Transverse colon (tissue), 4 donors: ENCODE measurements at regions not wholly inside any gene's neighbourhood (a gene's known extent, or its start where the extent isn't known, plus 50 kb on each side); places are given as distances from the start of the nearest gene placed in this dataset.

Source experiments
- DNase-seq: peaks from one replicate; pipeline ENCODE4 v3.0.0-alpha.2; 2019
- H3K27ac ChIP-seq, 4 donors: fragments of 200-600 bp; sonication (generic); 2 replicates each; pipeline ENCODE4 v1.5.1; 2016 to 2018; ENCODE audit warnings: inconsistent platforms in 4 of 4
- H3K27me3 ChIP-seq: fragments of 200-600 bp; sonication (generic); 2 replicates; pipeline ENCODE4 v1.5.1; 2017; ENCODE audit warnings: inconsistent platforms
- H3K36me3 ChIP-seq, 4 donors: fragments of 200-600 bp; sonication (generic); 2 replicates each; pipeline ENCODE4 v1.5.1; 2017 to 2019; ENCODE audit warnings: inconsistent platforms in 4 of 4
- H3K4me1 ChIP-seq, 4 donors: fragments of 200-600 bp; sonication (generic); 2 replicates each; pipeline ENCODE4 v1.5.1; 2017 to 2020; ENCODE audit warnings: inconsistent platforms in 4 of 4
- H3K4me3 ChIP-seq, 4 donors: fragments of 200-600 bp; sonication (generic); 1 replicate in 1 of 4; 2 replicates in 3 of 4; pipeline versions ENCODE4 v1.5.1 to v1.6.1; 2017 to 2019; ENCODE audit warnings: inconsistent platforms in 4 of 4
- H3K9me3 ChIP-seq, 2 donors: fragments of 200-600 bp; sonication (generic); 2 replicates each; pipeline ENCODE4 v1.5.1; 2017 to 2019; ENCODE audit warnings: inconsistent platforms in 2 of 2
- EP300 ChIP-seq: sonication (generic); formaldehyde crosslinking; IDR thresholded peaks from one replicate; pipeline ENCODE4 v1.6.1; 2017; ENCODE audit warnings: antibody characterized with exemption, low read depth
- POLR2A ChIP-seq: fragments of 450-650 bp; IDR thresholded peaks from one replicate; pipeline ENCODE4 v1.6.1; 2016; ENCODE audit warnings: antibody characterized with exemption, mild to moderate bottlenecking, moderate library complexity
- POLR2AphosphoS5 ChIP-seq, 3 donors: sonication (generic); formaldehyde crosslinking; IDR thresholded peaks; one replicate each; pipeline ENCODE4 v1.6.1; 2016; ENCODE audit warnings: antibody characterized with exemption in 3 of 3
- WGBS, 2 donors: methylation state at CpG; one replicate each; pipeline ENCODE4 v1.1.5; 2018; ENCODE audit warnings: low coverage in 1 of 2; 5-methylcytosine and 5-hydroxymethylcytosine counted together
- in situ Hi-C, 4 donors: fragments of 200-750 bp; cut with MboI; loops; one replicate each; pipeline versions ENCODE4 v1.15.0 to v1.15.1; 2017; ENCODE audit warnings: low sequenced_read_pairs in 3 of 4, low pct_ligation_motif_present in 1 of 4, low pct_unique_long_range_greater_than_20kb in 1 of 4
- intact Hi-C: fragments of 100-400 bp; cut with DNase I; formaldehyde crosslinking; loops from one replicate; pipeline ENCODE4 v1.15.1; 2023; ENCODE audit warnings: low total_unique reads
- TF ChIP-seq, protein P1 (sequence below), 5 experiments: fragments of 200-600 bp in 3 of 5; fragments of 450-650 bp in 2 of 5; sonication (generic) in 3 of 5; IDR thresholded peaks; 1 replicate in 2 of 5; 2 replicates in 3 of 5; pipeline ENCODE4 v1.5.1; 2016 to 2017; ENCODE audit warnings: antibody characterized with exemption in 5 of 5, inconsistent platforms in 3 of 5, mild to moderate bottlenecking in 2 of 5, moderate library complexity in 1 of 5

DNA sequence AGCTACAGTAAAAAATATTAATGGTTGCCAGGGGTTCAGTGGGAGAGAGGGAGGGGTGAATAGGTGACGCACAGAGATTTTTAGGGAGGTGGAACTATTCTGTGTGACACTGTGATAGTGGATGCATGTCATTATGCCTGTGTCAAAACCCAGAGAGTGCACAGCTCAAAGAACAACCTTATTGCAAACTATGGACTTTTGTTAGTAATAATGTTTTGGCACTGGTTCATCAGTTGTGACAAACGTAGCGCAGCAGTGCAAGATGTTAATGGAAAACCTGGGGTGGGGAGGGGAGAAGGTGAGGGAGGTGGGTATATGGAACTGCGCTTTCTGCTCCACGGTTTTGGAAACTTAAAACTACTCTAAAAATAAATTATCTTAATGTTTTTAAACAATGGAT is 134.6 kb upstream of the RFC3 start:
- in situ Hi-C loops (no loop called here), intact Hi-C loops (no loop called here)
- WGBS, 2 donors, result 34 to 67% methylated on average over 5 of the region's 5 CpGs
- Histone ChIP-seq H3K9me3 (no peaks in the 10 kb centered on the region), H3K36me3 (no peaks in the 10 kb centered on the region), H3K4me1 (peaks cover 0 to 12% (median 8%) of the 10 kb centered on the region in 4 donors), H3K27me3 (no peaks in the 10 kb centered on the region), H3K27ac (no peak overlapping the region), H3K4me3 (no peak overlapping the region)
- DNase-seq, result no peak
- TF ChIP-seq POLR2AphosphoS5 (IDR thresholded peaks at IDR 0.05) (no peak), EP300 (no peak), POLR2A (no peak)
- TF ChIP-seq, protein P1, sequence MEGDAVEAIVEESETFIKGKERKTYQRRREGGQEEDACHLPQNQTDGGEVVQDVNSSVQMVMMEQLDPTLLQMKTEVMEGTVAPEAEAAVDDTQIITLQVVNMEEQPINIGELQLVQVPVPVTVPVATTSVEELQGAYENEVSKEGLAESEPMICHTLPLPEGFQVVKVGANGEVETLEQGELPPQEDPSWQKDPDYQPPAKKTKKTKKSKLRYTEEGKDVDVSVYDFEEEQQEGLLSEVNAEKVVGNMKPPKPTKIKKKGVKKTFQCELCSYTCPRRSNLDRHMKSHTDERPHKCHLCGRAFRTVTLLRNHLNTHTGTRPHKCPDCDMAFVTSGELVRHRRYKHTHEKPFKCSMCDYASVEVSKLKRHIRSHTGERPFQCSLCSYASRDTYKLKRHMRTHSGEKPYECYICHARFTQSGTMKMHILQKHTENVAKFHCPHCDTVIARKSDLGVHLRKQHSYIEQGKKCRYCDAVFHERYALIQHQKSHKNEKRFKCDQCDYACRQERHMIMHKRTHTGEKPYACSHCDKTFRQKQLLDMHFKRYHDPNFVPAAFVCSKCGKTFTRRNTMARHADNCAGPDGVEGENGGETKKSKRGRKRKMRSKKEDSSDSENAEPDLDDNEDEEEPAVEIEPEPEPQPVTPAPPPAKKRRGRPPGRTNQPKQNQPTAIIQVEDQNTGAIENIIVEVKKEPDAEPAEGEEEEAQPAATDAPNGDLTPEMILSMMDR (IDR thresholded peaks at IDR 0.05), result no peak

DNA sequence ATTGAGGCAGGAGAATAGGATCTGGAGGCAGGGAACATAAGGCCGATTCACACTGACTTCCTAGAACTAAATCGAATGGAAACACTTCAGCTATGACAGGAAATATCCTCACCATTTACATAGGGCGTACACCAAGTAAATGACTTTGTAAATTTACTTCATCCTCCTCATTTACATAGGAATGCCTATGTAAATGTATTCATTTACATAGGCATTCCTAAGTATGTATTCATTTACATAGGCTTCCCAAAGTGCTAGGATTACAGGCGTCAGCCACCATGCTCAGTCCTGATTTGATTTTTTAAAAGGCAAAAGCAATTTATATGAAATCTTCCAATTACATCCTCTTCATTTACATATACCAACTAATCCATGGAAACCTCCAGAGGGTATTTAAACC is 133.1 kb upstream of the RFC3 start:
- in situ Hi-C loops (no loop called here), intact Hi-C loops (no loop called here)
- no peak for TF ChIP-seq POLR2A
- TF ChIP-seq, protein P1 (IDR thresholded peaks at IDR 0.05), result no peak
- no peak for TF ChIP-seq POLR2AphosphoS5 (IDR thresholded peaks at IDR 0.05)
- no peak for TF ChIP-seq EP300

DNA sequence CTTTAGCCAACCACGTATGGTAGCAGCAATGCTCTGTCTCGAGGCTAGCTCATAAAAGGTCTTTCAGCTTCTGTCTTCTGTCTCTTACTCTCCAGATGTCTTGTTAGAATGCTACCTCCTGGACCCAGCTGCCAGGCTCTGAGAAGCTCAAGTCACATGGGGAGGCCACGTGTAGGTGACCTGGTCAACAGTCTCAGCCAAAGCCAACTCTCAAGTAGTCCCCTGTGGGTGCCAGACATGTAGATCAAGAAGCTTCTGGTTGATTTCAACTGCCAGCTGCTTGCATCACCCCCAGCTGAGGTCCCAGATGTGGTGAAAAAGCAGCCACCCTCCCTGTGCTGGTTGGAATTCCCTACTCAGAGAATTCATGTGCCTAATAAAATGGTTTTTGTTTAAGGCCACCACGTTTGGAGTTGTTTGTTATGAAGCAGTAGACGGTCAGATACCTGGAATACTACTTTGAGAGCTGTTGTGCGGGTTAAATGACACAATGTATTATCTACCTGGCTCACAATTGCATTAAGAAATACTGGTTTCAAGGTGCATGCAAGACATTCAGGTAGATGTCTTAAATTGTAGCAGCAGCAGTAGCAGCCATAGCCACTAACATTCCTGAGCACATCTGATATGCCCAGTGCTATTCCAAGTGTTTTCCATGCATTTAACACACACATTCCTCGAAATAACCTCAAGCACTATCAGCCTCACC is 131.0 kb upstream of the RFC3 start:
- no peaks in the 10 kb centered on the region for H3K4me1 ChIP-seq
- TF ChIP-seq, protein P1 (IDR thresholded peaks at IDR 0.05), result no peak
- TF ChIP-seq EP300, result no peak
- no peak for TF ChIP-seq POLR2A
- no peak for TF ChIP-seq POLR2AphosphoS5 (IDR thresholded peaks at IDR 0.05)
- in situ Hi-C loops, result no loop called here
- no peak overlapping the region for H3K27ac ChIP-seq
- no peak for DNase-seq
- intact Hi-C loops, result no loop called here
- H3K4me3 ChIP-seq, result no peak overlapping the region
- H3K9me3 ChIP-seq, result no peaks in the 10 kb centered on the region
- H3K36me3 ChIP-seq, result no peaks in the 10 kb centered on the region
- 80 to 88% methylated on average over 3 to 7 of the region's 7 CpGs for WGBS, 2 donors
- H3K27me3 ChIP-seq, result no peaks in the 10 kb centered on the region

More for the DNA sequence above, 133.1 kb upstream of the RFC3 start:
- no peak for DNase-seq
- Histone ChIP-seq H3K9me3 (no peaks in the 10 kb centered on the region), H3K27ac (no peak overlapping the region), H3K36me3 (no peaks in the 10 kb centered on the region), H3K27me3 (no peaks in the 10 kb centered on the region), H3K4me3 (no peak overlapping the region), H3K4me1 (no peaks in the 10 kb centered on the region)
- 70 to 82% methylated on average over 4 of the region's 4 CpGs for WGBS, 2 donors

DNA sequence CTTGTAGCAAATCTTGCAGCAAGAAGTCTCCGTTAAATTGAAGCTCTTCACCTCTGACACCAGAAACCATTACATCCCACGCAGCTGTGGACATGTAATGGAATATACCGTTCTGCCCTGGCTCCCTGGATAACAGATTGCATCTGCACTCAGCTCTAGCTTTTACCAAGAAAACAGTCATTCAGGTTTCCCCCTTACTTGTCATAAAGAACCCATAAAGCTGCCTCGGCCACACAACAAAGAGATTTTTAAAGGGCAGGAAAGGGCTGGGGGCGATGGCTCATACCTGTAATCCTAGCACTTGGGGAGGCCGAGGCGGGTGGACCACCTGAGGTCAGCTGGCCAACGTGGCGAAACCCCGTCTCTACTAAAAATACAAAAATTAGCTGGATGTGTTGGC is 127.6 kb upstream of the RFC3 start:
- WGBS, 2 donors, result 90 to 93% methylated on average over 5 to 10 of the region's 10 CpGs
- intact Hi-C loops, result loop anchor here (5.0 kb wide), 1 partner anchor 878 kb away; no protein-coding TSS in a partner anchor

More for the DNA sequence above, 127.6 kb upstream of the RFC3 start:
- H3K4me1 ChIP-seq, result no peaks in the 10 kb centered on the region
- no peak overlapping the region for H3K27ac ChIP-seq
- H3K36me3 ChIP-seq, result no peaks in the 10 kb centered on the region
- in situ Hi-C loops, result no loop called here
- no peak for TF ChIP-seq POLR2AphosphoS5 (IDR thresholded peaks at IDR 0.05)
- TF ChIP-seq, protein P1 (IDR thresholded peaks at IDR 0.05), result no peak
- no peak for TF ChIP-seq POLR2A
- TF ChIP-seq EP300, result no peak
- no peak for DNase-seq
- H3K4me3 ChIP-seq, result no peak overlapping the region
- H3K27me3 ChIP-seq, result no peaks in the 10 kb centered on the region
- no peaks in the 10 kb centered on the region for H3K9me3 ChIP-seq
